GM21717 (cell line): ENCODE measurements at regions not wholly inside any gene's neighbourhood (a gene's known extent, or its start where the extent isn't known, plus 50 kb on each side); places are given as distances from the start of the nearest gene placed in this dataset.

ENCODE experiments used
- ATAC-seq: cut with Tn5 transposase; IDR thresholded peaks from one replicate; pipeline ENCODE4 v1.9.1; 2021; ENCODE audit warnings: mild to moderate bottlenecking, moderate library complexity; ENCODE audit not compliant: unreplicated experiment

DNA sequence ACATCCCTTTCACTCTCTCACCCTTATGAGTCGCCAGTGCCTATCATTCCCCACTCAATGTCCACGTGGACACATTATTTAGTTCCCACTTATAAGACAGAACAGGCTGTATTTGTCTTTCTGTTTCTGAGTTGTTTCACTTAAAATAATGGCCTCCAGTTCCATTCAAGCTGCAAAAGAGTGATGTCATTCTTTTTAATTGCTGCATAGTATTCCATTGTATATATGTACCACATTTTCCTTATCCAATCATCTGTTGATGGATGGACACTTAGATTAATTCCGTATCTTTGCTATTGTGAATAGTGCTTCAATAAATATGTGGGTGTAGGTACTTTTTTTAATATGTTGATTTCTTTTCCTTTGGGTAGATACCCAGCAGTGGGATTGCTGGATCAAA, 79.1 kb downstream of the ZNF365 start:
- no peak for ATAC-seq

GRCh38 chr10:62454687-62455397, 80.7 kb downstream of the ZNF365 start:
- no peak for ATAC-seq

DNA sequence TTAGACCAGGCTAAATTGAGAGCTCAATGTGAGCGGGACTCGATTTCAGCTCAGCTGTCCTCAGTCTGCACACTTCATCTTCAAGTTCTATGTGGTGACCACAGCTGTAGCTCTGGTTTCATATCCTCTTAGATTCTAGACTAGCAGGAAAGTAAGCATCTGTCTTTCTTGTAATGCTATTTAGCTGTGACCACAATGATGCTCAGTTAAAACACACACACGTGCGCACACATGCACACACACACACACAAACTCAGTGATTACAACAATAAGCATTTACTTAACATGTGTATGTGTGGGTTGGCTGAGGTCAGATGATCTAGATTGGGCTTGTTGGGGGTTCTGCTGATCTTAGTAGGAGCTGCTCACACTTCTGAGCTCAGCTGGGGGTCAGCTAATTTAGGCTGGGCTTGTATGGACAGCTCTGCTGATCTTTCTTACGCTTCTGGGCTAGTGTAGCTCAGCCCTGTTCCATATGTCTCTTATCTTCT, 82.5 kb downstream of the ZNF365 start:
- peak; percentile 97 for ATAC-seq

DNA sequence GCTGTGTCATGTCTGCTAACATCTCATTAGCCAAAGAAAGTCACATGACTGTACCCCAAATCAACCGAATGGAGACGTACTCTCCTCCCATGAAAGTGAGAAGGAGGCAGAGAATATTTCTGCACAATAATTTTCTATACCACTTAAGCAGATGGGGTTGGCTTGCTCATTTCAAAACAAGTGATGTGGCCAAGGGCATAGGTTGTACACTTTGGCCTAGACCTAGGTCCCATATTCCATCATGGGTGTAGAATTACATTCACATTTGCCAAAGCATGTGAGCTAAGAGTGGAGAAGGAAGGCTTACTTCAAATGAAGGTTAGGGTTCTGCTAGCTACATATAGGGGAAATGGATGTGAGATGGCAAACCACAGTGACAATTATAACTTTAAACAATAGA, 83.0 kb downstream of the ZNF365 start:
- ATAC-seq, result peak; percentile 24

DNA sequence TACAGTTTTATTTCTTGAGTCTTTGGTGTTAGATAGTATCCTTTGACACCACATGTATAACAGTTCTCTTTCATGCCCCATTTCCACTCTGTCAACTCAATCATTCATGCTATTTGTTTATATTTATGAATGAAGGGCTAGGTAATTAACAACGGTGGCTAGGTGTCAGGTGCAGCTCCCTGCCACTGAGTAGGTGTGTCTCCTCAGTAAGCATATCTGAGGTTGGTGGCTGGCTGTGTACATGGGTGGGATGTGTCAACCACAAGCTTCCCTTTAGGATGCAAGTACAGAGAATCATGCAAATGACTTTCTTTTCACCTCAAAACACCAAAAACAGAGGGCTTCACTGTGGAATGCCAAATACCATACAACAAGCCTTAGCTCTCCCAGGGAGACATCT, 83.4 kb downstream of the ZNF365 start:
- peak; percentile 55 for ATAC-seq

GRCh38 chr10:62459072-62459471, 84.9 kb downstream of the ZNF365 start:
- ATAC-seq, result no peak

GRCh38 chr10:62459500-62459899, 85.3 kb downstream of the ZNF365 start:
- no peak for ATAC-seq

GRCh38 chr10:62460393-62460792, 86.2 kb downstream of the ZNF365 start:
- ATAC-seq, result no peak

DNA sequence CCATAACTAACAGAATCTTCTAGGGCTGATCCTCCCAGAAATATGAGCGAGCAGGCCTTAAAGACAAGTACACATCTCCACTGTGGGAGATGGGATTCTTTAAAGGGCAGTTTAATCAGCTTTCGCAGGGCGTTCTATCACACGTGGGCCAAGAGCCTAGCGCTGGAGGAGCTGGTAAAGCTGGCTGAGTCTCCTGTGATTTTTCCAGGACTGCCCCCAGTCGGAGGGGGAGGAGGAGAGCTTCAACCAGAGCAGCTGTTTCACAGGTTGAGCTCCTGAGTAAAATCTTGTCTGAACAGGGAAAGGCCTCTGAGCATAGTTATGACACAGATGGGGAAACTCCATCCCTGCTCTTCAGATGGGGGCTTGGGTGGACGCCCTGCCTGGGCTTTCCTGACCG, 87.0 kb downstream of the ZNF365 start:
- ATAC-seq, result no peak

DNA sequence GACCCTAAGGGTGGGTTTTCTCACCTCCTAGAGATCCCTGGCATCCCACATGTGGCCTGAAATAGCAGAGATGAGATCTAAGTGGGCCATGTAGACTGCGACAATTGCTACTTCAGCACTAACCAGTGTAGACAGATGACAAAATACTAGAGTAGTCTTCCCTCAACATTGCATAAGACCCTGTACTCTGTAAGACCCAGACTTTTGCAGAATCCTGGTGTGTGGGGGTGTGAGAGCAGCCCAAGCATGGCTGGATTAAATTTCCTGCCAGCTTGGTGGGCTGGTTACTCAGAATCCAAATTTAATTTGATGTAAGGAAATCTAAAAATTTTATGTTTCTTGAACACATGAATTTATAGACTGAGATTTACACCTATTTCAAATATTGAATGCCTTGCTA, 88.3 kb downstream of the ZNF365 start:
- ATAC-seq, result no peak

DNA sequence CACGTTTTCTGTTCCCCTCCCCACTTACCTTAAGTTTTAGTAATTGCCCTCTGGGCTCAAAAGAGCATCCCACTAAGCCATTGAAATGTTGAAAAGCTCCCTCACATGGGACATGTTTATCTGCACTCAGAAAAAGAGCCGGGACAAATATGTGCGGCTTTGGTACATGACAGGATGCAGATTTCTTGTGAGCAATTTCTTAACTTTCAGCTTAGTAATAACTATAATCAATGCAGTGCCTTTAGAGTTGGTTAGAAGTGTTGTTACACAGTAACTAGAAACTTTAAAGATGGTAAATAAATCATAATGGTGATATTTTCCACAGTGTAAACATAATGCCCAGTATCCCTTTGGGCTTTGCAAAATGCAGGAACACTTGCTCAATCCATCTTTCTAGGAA, 89.2 kb downstream of the ZNF365 start:
- ATAC-seq, result no peak

DNA sequence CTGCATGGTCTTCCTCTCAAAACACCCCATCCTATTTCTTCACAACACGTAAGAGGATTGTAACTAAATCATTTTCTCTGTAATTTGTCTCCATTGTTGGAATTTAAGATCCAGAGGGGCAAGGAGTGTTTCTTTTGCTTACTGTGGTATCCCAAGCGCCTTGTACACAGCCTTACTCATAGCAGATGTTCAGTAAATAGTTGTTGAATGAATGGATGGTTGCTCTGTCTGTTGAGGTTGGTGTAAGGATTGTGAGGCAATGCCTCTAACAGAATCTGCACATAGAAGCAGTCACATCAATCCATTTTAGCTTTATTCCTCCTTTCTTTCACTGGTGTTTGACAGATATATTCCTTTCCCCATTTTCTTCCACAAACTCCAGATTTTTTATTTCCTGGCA, 90.1 kb downstream of the ZNF365 start:
- ATAC-seq, result no peak

DNA sequence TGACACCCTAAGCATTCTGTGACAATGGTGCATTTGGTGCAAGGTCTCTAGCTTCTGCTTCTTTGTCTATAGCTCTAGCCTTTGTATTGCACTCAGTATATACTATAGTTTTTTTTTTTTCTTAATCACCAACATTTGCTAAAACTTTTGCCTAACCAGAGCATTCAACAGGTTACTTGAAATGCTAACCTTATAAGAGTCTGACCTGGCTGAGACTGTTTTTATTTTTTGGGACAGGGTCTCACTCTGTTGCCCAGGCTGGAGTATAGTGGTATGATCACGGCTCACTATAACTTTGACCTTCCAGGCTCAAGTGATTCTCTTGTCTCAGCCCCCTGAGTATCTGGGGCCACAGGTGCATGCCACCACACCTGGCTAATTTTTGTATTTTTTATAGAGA, 92.4 kb downstream of the ZNF365 start:
- ATAC-seq, result no peak

GRCh38 chr10:62467527-62467926, 93.4 kb downstream of the ZNF365 start:
- no peak for ATAC-seq

GRCh38 chr10:62471711-62472110, 97.5 kb downstream of the ZNF365 start:
- ATAC-seq, result no peak

DNA sequence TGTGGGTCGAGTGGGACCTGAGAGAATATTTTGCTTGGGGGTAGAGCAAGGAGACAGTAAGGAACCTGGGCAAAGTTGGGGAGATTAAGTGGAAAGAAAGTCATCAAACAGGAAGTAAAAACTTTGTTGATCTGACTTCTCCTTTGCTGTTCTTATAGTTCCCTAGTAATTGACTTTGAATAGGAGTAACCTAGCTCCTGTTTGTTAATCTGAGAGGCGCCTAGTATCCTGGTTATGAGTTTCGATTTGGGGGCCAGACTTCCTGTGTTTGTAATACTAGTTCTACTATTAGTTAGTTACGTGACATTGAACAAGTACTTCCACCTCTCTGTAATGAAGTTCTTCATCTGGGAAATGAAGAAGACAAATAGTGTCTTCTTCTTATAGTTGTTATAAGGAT, 99.1 kb downstream of the ZNF365 start:
- ATAC-seq, result no peak

GRCh38 chr10:62475551-62475950, 101.4 kb downstream of the ZNF365 start:
- no peak for ATAC-seq

GRCh38 chr10:62479523-62479922, 105.4 kb downstream of the ZNF365 start:
- ATAC-seq, result no peak

DNA sequence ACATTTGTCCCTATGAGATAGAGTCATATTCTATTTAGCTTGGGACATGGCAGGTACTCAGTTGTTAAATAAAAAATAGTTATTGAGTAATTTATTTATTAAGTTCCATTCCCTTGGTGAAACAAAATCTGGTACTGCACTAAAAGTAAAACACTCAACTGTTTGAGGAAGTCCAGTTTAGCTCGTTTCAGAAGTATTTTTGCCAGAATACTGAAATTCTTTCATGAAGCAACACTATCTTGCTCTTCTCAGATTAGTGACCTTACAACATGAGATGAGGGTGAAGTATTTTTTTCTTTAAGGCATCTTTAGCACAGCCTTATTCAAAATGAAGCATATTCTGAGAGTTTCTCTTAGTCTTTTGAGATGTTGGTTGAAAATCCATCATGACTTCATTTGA, 106.0 kb downstream of the ZNF365 start:
- ATAC-seq, result no peak

DNA sequence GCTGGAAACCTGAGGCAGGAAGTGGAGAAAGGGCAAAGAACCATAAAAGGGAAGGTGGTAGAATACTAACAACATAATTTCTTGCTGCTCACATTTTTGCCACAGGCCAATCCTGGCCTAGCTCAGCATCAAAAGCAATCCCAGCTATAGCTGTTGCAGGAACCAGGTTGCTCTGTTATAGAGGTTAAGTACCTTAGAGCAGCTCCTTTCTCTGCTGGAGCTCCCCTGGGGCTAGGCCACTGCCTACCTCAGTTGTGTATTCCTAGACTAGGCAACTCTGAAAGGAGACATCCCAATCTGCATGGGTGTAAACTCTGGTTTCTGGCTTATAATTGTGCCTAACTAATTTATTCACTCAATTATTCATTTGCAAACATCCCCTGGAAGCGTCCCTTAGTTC, 108.4 kb downstream of the ZNF365 start:
- ATAC-seq, result no peak

DNA sequence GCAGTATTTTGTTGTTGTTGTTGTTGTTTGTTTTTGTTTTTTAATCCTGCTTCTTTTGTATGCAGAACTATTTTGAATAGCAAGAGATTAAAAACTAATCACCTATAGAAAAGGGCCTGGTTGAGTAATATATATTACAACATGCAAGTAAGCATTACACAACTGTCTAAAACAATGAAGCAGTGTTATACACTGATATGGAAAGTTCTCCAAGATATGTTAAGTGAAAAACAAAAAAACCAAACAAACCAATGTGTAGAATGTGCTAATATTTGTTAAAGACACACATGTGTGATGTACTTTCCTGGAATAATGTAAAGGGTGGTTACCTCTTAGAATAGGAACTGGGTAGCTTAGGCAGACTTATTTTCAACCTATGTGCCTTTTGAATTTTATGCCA, 117.4 kb downstream of the ZNF365 start:
- no peak for ATAC-seq

- ATAC-seq, result no peak
These were observed 118.1 kb downstream of the ZNF365 start for GRCh38 chr10:62492012-62492869.
